Endodermal cell (in vitro differentiated cells): ENCODE measurements at regions not wholly inside any gene's neighbourhood (a gene's known extent, or its start where the extent isn't known, plus 50 kb on each side); places are given as distances from the start of the nearest gene placed in this dataset.

Experiments
- DNase-seq: peaks from one replicate; pipeline ENCODE4 v3.0.0-alpha.2; 2017
- H3K27ac ChIP-seq: 2 replicates; pipeline ENCODE4 v1.5.1; 2013; ENCODE audit warnings: mild to moderate bottlenecking, low read depth, low read length, moderate library complexity
- H3K27me3 ChIP-seq: 2 replicates; pipeline ENCODE4 v1.6.1; 2013; ENCODE audit warnings: mild to moderate bottlenecking, low read length, moderate library complexity; ENCODE audit not compliant: insufficient read depth, control insufficient read depth, poor library complexity, severe bottlenecking
- H3K36me3 ChIP-seq: 2 replicates; pipeline ENCODE4 v1.7.0; 2013; ENCODE audit warnings: mild to moderate bottlenecking, low read length, moderate library complexity; ENCODE audit not compliant: control insufficient read depth, insufficient read depth
- H3K4me1 ChIP-seq: one replicate; pipeline ENCODE4 v1.7.0; 2013; ENCODE audit warnings: low read length; ENCODE audit not compliant: control insufficient read depth, insufficient read depth
- H3K4me3 ChIP-seq: 2 replicates; pipeline ENCODE4 v1.5.1; 2013; ENCODE audit warnings: mild to moderate bottlenecking, low read length, moderate library complexity
- H3K9ac ChIP-seq: 2 replicates; pipeline ENCODE4 v1.6.1; 2013; ENCODE audit warnings: mild to moderate bottlenecking, low read length, moderate library complexity; ENCODE audit not compliant: poor library complexity, severe bottlenecking; ENCODE audit errors: extremely low read depth
- H3K9me3 ChIP-seq: 2 replicates; pipeline ENCODE4 v1.6.1; 2013; ENCODE audit warnings: mild to moderate bottlenecking, low read length, moderate library complexity; ENCODE audit not compliant: control insufficient read depth
- H3K27ac Mint-ChIP-seq: 2 replicates; pipeline ENCODE4 v1.8.0; 2020; ENCODE audit warnings: mixed read lengths
- H3K27me3 Mint-ChIP-seq: 2 replicates; pipeline ENCODE4 v1.8.0; 2021; ENCODE audit warnings: mild to moderate bottlenecking, mixed read lengths; ENCODE audit not compliant: insufficient read depth
- H3K36me3 Mint-ChIP-seq: 2 replicates; pipeline ENCODE4 v1.8.0; 2020; ENCODE audit warnings: low read depth, mixed read lengths
- H3K4me1 Mint-ChIP-seq: 2 replicates; pipeline ENCODE4 v1.8.0; 2020; ENCODE audit warnings: mixed read lengths
- H3K4me3 Mint-ChIP-seq: 2 replicates; pipeline ENCODE4 v1.8.0; 2020; ENCODE audit warnings: mild to moderate bottlenecking, moderate library complexity, mixed read lengths
- H3K9me3 Mint-ChIP-seq: 2 replicates; pipeline ENCODE4 v1.8.0; 2020; ENCODE audit warnings: mild to moderate bottlenecking, mixed read lengths
- WGBS, 2 experiments: methylation state at CpG; one replicate each; pipeline versions ENCODE4 v1.1.5 to v1.1.7; 2013; ENCODE audit warnings: missing lambda C conversion rate in 2 of 2, mixed read lengths in 1 of 2; ENCODE audit not compliant: insufficient coverage in 1 of 2, insufficient read length in 1 of 2; 5-methylcytosine and 5-hydroxymethylcytosine counted together
- TF ChIP-seq, protein P1 (sequence below): fragments of 200-600 bp; sonication (generic); conservative IDR thresholded peaks from 2 replicates; pipeline ENCODE4 v1.5.0; 2021; ENCODE audit warnings: antibody characterized with exemption, mild to moderate bottlenecking

DNA sequence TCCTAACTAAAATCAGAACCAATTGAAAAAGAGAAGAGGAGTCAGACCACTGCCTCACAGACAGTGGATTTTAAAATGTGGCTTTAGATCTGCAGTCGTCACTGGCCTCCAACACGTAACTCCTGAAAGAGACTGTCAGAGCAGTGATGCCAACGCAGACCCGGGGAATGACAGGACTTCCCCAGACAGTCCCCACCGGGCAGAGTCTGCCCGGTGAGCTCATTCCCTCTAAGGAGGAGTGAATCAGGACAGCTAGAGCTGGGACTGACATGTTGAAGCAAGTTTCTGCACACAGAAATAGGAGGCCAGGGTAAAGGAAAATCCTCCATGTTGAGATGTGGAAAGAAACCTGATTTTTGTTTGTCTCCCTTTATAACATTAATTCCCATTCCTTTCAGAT, 105.0 kb downstream of the TES start:
- Mint-ChIP-seq H3K9me3 (no peaks in the 10 kb centered on the region), H3K36me3 (no peaks in the 10 kb centered on the region), H3K4me3 (no peak overlapping the region), H3K27ac (no peak overlapping the region), H3K4me1 (peaks cover 12% of the 10 kb centered on the region), H3K27me3 (no peaks in the 10 kb centered on the region)
- Histone ChIP-seq H3K4me1 (peaks cover 5% of the 10 kb centered on the region), H3K27ac (peak overlapping the region; percentile 21), H3K4me3 (no peak overlapping the region), H3K27me3 (no peaks in the 10 kb centered on the region), H3K36me3 (no peaks in the 10 kb centered on the region), H3K9me3 (peaks cover 2% of the 10 kb centered on the region), H3K9ac (no peak overlapping the region)
- TF ChIP-seq, protein P1, sequence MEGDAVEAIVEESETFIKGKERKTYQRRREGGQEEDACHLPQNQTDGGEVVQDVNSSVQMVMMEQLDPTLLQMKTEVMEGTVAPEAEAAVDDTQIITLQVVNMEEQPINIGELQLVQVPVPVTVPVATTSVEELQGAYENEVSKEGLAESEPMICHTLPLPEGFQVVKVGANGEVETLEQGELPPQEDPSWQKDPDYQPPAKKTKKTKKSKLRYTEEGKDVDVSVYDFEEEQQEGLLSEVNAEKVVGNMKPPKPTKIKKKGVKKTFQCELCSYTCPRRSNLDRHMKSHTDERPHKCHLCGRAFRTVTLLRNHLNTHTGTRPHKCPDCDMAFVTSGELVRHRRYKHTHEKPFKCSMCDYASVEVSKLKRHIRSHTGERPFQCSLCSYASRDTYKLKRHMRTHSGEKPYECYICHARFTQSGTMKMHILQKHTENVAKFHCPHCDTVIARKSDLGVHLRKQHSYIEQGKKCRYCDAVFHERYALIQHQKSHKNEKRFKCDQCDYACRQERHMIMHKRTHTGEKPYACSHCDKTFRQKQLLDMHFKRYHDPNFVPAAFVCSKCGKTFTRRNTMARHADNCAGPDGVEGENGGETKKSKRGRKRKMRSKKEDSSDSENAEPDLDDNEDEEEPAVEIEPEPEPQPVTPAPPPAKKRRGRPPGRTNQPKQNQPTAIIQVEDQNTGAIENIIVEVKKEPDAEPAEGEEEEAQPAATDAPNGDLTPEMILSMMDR, result no peak
- no peak for DNase-seq
- 67 to 89% methylated on average over 6 of the region's 6 CpGs for WGBS, 2 experiments

DNA sequence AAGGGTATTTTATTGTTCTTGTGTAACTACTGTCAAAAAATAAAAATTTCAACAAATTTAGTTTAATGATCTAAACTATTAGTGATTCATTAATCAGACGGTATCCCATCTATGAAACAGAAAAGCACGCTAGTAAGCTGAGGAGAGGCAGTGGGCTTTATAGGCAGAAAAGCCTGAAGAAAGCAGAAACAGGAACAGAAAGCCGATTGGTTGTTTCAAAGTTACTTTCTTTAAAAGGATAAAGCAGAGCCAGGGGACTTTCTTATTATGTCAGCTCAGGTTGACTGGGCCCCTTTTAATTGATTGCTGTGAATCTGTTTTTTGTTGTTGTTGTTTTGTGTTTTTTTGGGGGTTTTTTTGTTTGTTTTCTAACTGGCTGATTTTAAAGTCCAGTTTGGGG, 105.5 kb downstream of the TES start:
- H3K27ac Mint-ChIP-seq, result no peak overlapping the region
- peaks cover 5% of the 10 kb centered on the region for H3K9me3 ChIP-seq
- no peaks in the 10 kb centered on the region for H3K9me3 Mint-ChIP-seq
- no peaks in the 10 kb centered on the region for H3K36me3 Mint-ChIP-seq
- H3K4me3 ChIP-seq, result no peak overlapping the region
- TF ChIP-seq, protein P1, result no peak
- H3K4me3 Mint-ChIP-seq, result no peak overlapping the region
- no peaks in the 10 kb centered on the region for H3K27me3 Mint-ChIP-seq
- peaks cover 5% of the 10 kb centered on the region for H3K4me1 ChIP-seq
- H3K27ac ChIP-seq, result no peak overlapping the region
- no peak for DNase-seq
- peaks cover 12% of the 10 kb centered on the region for H3K4me1 Mint-ChIP-seq
- H3K9ac ChIP-seq, result no peak overlapping the region
- no peaks in the 10 kb centered on the region for H3K27me3 ChIP-seq
- 67 to 77% methylated on average over 3 of the region's 3 CpGs for WGBS, 2 experiments
- no peaks in the 10 kb centered on the region for H3K36me3 ChIP-seq

DNA sequence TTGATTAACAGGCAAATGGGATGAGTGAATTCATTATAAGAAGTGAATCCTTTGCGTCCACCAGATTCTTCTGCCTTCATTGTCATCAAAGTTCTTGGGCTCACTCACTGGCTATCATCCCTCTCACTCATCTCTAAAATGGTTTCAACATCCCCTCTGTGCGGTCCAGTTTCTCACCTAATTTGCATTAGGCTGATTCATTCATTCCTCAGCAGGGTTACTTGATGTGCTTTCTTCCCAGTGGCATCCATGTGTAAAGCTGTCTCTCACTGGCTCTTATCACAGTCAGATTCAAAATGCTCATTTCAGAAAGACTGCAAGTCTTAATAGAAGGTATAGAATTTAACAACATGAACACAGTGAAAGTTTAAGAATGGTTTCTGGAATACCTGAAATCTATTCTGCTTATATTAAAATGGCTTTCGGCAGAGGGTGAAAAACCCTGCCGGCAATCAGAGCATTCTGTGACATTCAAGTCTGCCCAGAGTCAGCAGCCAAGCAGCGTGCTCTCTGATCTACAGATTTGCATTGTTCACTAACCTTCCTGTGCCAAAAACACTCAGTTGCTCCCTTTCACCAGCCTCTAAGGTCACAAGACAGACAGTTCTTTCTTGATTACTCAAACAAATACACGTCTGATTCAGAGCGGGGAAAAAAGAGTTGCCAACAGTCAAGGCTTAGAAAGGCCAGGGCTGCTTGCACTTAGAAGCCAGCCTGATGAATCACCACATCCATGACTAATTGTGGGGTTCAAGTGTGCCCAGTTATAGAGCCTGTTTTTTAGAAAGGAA, 106.7 kb downstream of the TES start:
- Mint-ChIP-seq H3K36me3 (no peaks in the 10 kb centered on the region), H3K4me1 (peaks cover 12% of the 10 kb centered on the region), H3K9me3 (no peaks in the 10 kb centered on the region), H3K27me3 (no peaks in the 10 kb centered on the region), H3K27ac (peak overlapping the region; percentile 86), H3K4me3 (no peak overlapping the region)
- Histone ChIP-seq H3K27me3 (no peaks in the 10 kb centered on the region), H3K9ac (no peak overlapping the region), H3K4me3 (no peak overlapping the region), H3K4me1 (peaks cover 5% of the 10 kb centered on the region), H3K36me3 (no peaks in the 10 kb centered on the region), H3K9me3 (peaks cover 5% of the 10 kb centered on the region), H3K27ac (peak overlapping the region; percentile 73)
- WGBS, 2 experiments, result 38 to 58% methylated on average over 5 to 7 of the region's 7 CpGs
- peak; percentile 53 for DNase-seq
- TF ChIP-seq, protein P1, result no peak
